HAP-1 (cell line): ENCODE measurements at regions not wholly inside any gene's neighbourhood (a gene's known extent, or its start where the extent isn't known, plus 50 kb on each side); places are given as distances from the start of the nearest gene placed in this dataset.

ENCODE experiments used
- DNase-seq, 2 experiments: peaks; one replicate each; pipeline ENCODE4 v3.0.0-alpha.2; 2016 to 2020; ENCODE audit warnings: low spot score in 2 of 2
- H3K27me3 ChIP-seq: fragments of 250-450 bp; sonication (Bioruptor Pico); 2 replicates; pipeline ENCODE4 v1.5.1; 2020; ENCODE audit warnings: low read depth, mild to moderate bottlenecking, moderate library complexity
- H3K36me3 ChIP-seq: fragments of 250-450 bp; sonication (Bioruptor Pico); replicated peaks from 2 replicates; pipeline ENCODE4 v1.5.1; 2020; ENCODE audit warnings: mild to moderate bottlenecking
- H3K4me1 ChIP-seq: fragments of 250-450 bp; sonication (Bioruptor Pico); 2 replicates; pipeline ENCODE4 v1.5.1; 2020; ENCODE audit warnings: mild to moderate bottlenecking
- H3K4me3 ChIP-seq: fragments of 250-450 bp; sonication (Bioruptor Pico); 2 replicates; pipeline ENCODE4 v1.5.1; 2020; ENCODE audit warnings: mild to moderate bottlenecking, moderate library complexity
- H3K9me3 ChIP-seq: fragments of 250-450 bp; sonication (Bioruptor Pico); 2 replicates; pipeline ENCODE4 v1.5.1; 2020; ENCODE audit warnings: mild to moderate bottlenecking, moderate library complexity
- in situ Hi-C: fragments of 300-500 bp; cut with MboI; formaldehyde crosslinking; loops from 3 replicates; pipeline ENCODE4 v1.14.3; 2020; ENCODE audit warnings: low sequenced_read_pairs, inconsistent platforms, mixed read lengths

GRCh38 chr2:230657462-230657861 is 55.2 kb upstream of the CAB39 start:
- no peaks in the 10 kb centered on the region for H3K27me3 ChIP-seq
- H3K4me1 ChIP-seq, result no peaks in the 10 kb centered on the region
- no peaks in the 10 kb centered on the region for H3K36me3 ChIP-seq
- in situ Hi-C loops, result no loop called here
- H3K4me3 ChIP-seq, result no peak overlapping the region
- H3K9me3 ChIP-seq, result no peaks in the 10 kb centered on the region
- no peak for DNase-seq

- no peaks in the 10 kb centered on the region for H3K27me3 ChIP-seq
These were observed 54.7 kb upstream of the CAB39 start for GRCh38 chr2:230657906-230658305.

GRCh38 chr2:230658577-230658876 is 54.1 kb upstream of the CAB39 start:
- in situ Hi-C loops, result no loop called here
- Histone ChIP-seq H3K4me3 (no peak overlapping the region), H3K9me3 (no peaks in the 10 kb centered on the region), H3K4me1 (no peaks in the 10 kb centered on the region), H3K27me3 (no peaks in the 10 kb centered on the region), H3K36me3 (no peaks in the 10 kb centered on the region)
- no peak for DNase-seq

More at GRCh38 chr2:230657906-230658305, 54.7 kb upstream of the CAB39 start:
- H3K4me1 ChIP-seq, result no peaks in the 10 kb centered on the region
- H3K4me3 ChIP-seq, result no peak overlapping the region
- no peaks in the 10 kb centered on the region for H3K36me3 ChIP-seq
- H3K9me3 ChIP-seq, result no peaks in the 10 kb centered on the region
- DNase-seq, result no peak
- in situ Hi-C loops, result no loop called here

- Histone ChIP-seq H3K4me3 (no peak overlapping the region), H3K36me3 (no peaks in the 10 kb centered on the region), H3K27me3 (no peaks in the 10 kb centered on the region), H3K9me3 (no peaks in the 10 kb centered on the region), H3K4me1 (no peaks in the 10 kb centered on the region)
- in situ Hi-C loops, result no loop called here
- DNase-seq, result no peak
These were observed 53.6 kb upstream of the CAB39 start for GRCh38 chr2:230658877-230659652.

- DNase-seq, result no peak
- Histone ChIP-seq H3K4me3 (no peak overlapping the region), H3K9me3 (no peaks in the 10 kb centered on the region), H3K4me1 (no peaks in the 10 kb centered on the region), H3K36me3 (no peaks in the 10 kb centered on the region), H3K27me3 (no peaks in the 10 kb centered on the region)
- in situ Hi-C loops, result no loop called here
These were observed 52.2 kb upstream of the CAB39 start for GRCh38 chr2:230660294-230661060.

DNA sequence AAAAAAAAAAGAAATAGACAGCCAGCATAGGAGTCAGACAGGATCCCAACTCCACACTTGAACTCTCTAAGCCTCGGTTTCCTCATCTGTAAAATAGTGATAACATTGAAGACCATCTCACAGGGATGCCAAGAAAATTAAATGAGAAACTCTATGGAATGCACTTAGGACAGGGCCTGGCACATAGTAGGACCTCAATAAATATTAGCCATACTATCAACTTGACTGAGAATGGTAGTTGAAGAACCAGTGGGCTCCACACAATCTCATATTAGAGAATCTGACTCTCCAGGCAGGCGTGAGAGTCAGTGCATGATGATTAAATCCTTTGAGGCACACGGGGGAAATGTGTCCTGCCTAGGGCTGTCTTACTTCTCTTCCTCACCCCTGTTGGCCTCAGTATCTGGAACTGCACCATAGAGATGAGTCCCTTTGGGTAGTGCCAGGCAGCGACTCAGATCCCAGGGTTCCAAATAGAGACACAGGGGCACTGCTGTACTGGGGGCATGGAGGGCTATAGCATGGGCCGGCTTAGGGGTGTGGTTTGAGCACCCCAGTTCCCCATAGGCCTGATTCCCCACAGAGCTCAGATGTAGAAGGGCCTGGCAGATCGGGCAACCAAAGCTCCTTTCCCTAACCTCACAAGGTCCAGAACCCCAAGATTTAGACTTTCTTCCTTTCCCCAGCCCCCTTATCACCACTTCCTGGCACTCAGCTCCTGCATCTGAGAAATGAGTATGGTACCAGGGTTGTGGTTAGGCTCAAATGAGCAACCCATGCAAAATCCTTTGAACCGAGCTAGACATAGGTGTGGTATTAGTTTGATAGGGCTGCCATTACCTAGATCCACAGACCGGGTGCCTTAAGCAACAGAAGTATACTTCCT is 51.3 kb upstream of the CAB39 start:
- H3K36me3 ChIP-seq, result no peaks in the 10 kb centered on the region
- H3K27me3 ChIP-seq, result no peaks in the 10 kb centered on the region
- no peaks in the 10 kb centered on the region for H3K4me1 ChIP-seq
- in situ Hi-C loops, result no loop called here
- DNase-seq, result no peak
- no peaks in the 10 kb centered on the region for H3K9me3 ChIP-seq
- no peak overlapping the region for H3K4me3 ChIP-seq
